ENCODE measurements at regions not wholly inside any gene's neighbourhood (a gene's known extent, or its start where the extent isn't known, plus 50 kb on each side); places are given as distances from the start of the nearest gene placed in this dataset.

GRCh38 chr16:64317601-64318000 is 804.3 kb downstream of the CDH11 start:
- TF ChIP-seq TAF1 (IDR thresholded peaks at IDR 0.05; ENCODE audit: borderline replicate concordance, insufficient read depth, low read length) (no peak), REST (IDR thresholded peaks at IDR 0.05; ENCODE audit: insufficient read depth in 1 of 2, low read depth in 2 of 2, low read length in 2 of 2) (no peak), SIN3A (IDR thresholded peaks at IDR 0.05; ENCODE audit: borderline replicate concordance, insufficient read depth, low read length) (no peak), POLR2AphosphoS5 (IDR thresholded peaks at IDR 0.05; ENCODE audit: low read depth, low read length) (no peak), FOXP2 (optimal IDR thresholded peaks at IDR 0.05; ENCODE audit: borderline replicate concordance, extremely low read depth, extremely low read length, insufficient read depth) (no peak)

Measured in PFSK-1 (cell line).